Skin epidermis (tissue), 12 donors: ENCODE measurements at regions not wholly inside any gene's neighbourhood (a gene's known extent, or its start where the extent isn't known, plus 50 kb on each side); places are given as distances from the start of the nearest gene placed in this dataset.

Source experiments
- H3K27ac ChIP-seq, 21 experiments: fragments of 200-600 bp; sonication (generic) in 11 of 21; one replicate each; pipeline ENCODE4 v1.5.0; 2020; ENCODE audit warnings: mild to moderate bottlenecking in 3 of 21, inconsistent platforms in 2 of 21, moderate library complexity in 2 of 21
- H3K4me3 ChIP-seq, 7 experiments: fragments of 200-600 bp; sonication (generic) in 2 of 7; one replicate each; pipeline ENCODE4 v1.5.0; 2020; ENCODE audit warnings: inconsistent platforms in 2 of 7, mild to moderate bottlenecking in 2 of 7, moderate library complexity in 1 of 7

- no peak overlapping the region for H3K27ac ChIP-seq
- no peak overlapping the region for H3K4me3 ChIP-seq
Observed at GRCh38 chr16:35686595-35686994, 2227.2 kb downstream of the TP53TG3F start.

DNA sequence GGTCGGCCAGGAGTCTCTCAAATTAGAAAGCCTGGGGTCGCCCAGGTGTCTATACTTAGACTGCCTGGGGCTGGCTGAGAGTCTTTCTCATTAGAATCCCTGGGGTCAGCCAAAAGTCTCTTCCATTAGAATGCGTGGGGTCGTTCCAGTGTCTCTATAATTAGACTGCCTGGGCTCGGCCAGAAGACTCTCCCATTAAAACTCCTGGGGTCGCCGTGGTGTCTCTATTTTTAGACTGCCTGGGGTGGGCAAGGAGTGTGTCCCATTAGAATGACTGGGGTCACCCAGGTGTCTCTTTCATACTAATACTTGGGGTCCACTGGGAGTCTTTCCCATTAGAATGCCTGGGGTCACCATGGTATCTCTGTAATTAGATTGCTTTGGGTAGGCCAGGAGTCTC lies 2227.7 kb downstream of the TP53TG3F start:
- no peak overlapping the region for H3K4me3 ChIP-seq
- no peak overlapping the region for H3K27ac ChIP-seq

- no peak overlapping the region for H3K4me3 ChIP-seq
Observed at GRCh38 chr16:35687781-35688180, 2228.4 kb downstream of the TP53TG3F start.

GRCh38 chr16:35689764-35690163 lies 2230.4 kb downstream of the TP53TG3F start:
- no peak overlapping the region for H3K27ac ChIP-seq
- no peak overlapping the region for H3K4me3 ChIP-seq

More at GRCh38 chr16:35687781-35688180, 2228.4 kb downstream of the TP53TG3F start:
- H3K27ac ChIP-seq, result no peak overlapping the region

GRCh38 chr16:35690413-35690812 lies 2231.0 kb downstream of the TP53TG3F start:
- no peak overlapping the region for H3K27ac ChIP-seq
- no peak overlapping the region for H3K4me3 ChIP-seq

DNA sequence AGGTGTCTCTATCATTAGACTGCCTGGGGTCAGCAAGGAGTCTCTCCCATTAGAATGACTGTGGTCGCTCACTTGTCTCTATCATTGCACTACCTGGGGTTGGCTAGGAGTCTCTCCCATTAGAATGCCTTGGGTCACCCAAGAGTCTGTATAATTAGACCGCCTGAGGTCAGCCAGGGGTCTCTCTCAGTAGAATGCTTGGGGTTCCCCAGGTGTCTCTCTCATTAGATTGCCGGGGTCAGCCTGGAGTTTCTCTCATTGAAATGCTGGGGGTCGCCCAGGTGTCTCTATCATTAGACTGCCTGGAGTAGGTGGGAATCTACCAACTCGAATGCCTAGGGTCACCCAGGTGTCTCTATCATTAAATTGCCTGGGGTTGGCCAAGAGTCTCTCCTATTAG lies 2231.6 kb downstream of the TP53TG3F start:
- no peak overlapping the region for H3K27ac ChIP-seq

DNA sequence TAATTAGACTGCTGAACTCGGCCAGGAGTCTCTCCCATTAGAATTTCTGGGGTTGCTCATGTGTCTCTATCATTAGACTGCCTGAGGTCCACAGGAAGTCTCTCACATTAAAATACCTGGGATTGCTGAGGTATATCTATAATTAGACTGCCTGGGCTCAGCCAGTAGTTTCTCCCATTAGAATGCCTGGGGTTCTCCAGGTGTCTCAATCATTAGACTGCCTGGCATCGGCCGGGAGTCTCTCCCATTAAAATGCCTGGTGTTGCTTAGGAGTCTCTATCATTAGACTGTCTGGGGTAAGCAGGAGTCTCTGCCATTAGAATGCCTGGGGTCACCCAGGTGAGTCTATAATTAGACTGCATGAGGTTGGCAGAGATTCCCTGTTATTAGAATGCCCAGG lies 2233.4 kb downstream of the TP53TG3F start:
- Histone ChIP-seq H3K4me3 (no peak overlapping the region), H3K27ac (no peak overlapping the region)

More for the DNA sequence above, 2231.6 kb downstream of the TP53TG3F start:
- H3K4me3 ChIP-seq, result no peak overlapping the region

GRCh38 chr16:35706901-35707300 lies 2247.5 kb downstream of the TP53TG3F start:
- Histone ChIP-seq H3K27ac (no peak overlapping the region), H3K4me3 (no peak overlapping the region)

DNA sequence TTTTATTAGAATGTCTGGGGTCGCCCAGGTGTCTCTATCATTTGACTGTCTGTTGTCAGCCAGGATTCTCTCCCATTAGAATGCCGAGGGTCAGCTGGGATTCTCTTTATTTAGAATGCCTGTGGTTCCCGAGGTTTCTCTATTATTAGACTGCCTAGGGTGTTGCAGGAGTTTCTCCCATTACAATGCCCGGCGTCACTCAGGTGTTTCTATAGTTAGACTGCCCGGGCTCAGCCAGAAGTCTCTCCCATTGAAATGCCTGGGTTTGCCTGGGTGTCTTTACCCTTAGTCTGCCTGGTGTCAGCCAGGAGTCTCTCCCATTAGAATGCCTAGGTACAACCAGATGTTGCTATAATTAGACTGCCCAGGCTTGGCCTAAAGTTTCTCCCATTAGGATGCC lies 2252.0 kb downstream of the TP53TG3F start:
- no peak overlapping the region for H3K27ac ChIP-seq
- H3K4me3 ChIP-seq, result no peak overlapping the region

DNA sequence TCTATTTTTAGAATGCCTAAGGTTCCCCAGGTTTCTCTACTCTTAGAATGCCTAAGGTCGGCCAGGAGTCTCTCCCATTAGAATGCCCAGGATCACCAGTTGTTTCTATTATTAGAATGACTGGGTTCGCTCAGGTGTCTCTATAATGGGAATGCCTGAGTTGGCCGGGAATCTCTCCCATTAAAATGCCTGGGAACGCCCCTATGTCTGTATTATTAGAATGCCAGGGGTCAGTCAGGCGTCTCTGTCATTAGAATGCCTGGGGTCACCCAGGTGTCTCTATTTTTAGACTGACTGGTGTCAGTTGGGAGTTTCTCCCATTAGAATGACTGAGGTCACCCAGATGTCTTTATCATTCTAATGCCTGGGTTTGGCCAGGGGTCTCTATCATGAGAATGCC lies 2252.5 kb downstream of the TP53TG3F start:
- Histone ChIP-seq H3K4me3 (no peak overlapping the region), H3K27ac (no peak overlapping the region)

- H3K27ac ChIP-seq, result no peak overlapping the region
Observed at GRCh38 chr16:35713762-35714650, 2254.6 kb downstream of the TP53TG3F start.

GRCh38 chr16:35714665-35715064 lies 2255.3 kb downstream of the TP53TG3F start:
- no peak overlapping the region for H3K4me3 ChIP-seq
- no peak overlapping the region for H3K27ac ChIP-seq

More at GRCh38 chr16:35713762-35714650, 2254.6 kb downstream of the TP53TG3F start:
- H3K4me3 ChIP-seq, result no peak overlapping the region

DNA sequence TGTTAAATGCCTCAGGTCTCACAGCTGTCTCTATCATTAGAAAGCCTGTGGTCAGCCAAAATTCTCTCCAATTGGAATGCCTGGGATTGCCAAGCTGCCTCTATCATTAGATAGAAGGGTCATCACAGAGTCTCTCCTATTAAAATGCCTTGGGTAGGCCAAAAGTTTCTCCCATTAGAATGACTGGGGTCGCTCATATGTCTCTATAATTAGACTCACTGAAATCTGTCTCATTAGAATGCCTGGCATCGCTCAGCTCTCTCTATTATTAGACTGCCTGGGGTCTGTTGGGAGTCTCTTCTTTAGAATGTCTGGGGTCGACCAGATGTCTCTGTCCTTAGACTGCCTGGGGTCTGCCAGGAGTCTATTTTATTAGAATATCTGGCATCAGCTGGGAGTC lies 2265.1 kb downstream of the TP53TG3F start:
- H3K4me3 ChIP-seq, result no peak overlapping the region
- H3K27ac ChIP-seq, result no peak overlapping the region

GRCh38 chr16:35725949-35726348 lies 2266.5 kb downstream of the TP53TG3F start:
- no peak overlapping the region for H3K27ac ChIP-seq
- no peak overlapping the region for H3K4me3 ChIP-seq

DNA sequence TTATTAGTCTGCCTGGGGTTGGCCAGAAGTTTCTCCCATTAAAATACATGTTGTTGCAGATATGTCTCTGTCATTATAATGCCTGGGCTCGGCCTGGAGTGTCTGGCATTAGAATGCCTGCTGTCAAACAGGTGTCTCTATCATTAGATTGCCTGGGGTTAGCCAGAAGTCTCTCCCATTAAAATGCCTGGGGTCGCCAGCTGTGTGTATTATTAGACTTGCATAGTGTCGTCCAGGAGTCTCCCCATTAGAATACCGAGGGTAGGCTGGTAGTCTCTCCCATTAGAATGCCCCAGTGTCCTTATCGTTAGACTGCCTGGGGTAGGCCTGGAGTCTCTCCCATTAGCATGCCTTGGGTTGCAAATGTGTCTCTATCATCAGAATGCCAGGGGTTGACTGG lies 2270.8 kb downstream of the TP53TG3F start:
- no peak overlapping the region for H3K4me3 ChIP-seq
- H3K27ac ChIP-seq, result no peak overlapping the region

DNA sequence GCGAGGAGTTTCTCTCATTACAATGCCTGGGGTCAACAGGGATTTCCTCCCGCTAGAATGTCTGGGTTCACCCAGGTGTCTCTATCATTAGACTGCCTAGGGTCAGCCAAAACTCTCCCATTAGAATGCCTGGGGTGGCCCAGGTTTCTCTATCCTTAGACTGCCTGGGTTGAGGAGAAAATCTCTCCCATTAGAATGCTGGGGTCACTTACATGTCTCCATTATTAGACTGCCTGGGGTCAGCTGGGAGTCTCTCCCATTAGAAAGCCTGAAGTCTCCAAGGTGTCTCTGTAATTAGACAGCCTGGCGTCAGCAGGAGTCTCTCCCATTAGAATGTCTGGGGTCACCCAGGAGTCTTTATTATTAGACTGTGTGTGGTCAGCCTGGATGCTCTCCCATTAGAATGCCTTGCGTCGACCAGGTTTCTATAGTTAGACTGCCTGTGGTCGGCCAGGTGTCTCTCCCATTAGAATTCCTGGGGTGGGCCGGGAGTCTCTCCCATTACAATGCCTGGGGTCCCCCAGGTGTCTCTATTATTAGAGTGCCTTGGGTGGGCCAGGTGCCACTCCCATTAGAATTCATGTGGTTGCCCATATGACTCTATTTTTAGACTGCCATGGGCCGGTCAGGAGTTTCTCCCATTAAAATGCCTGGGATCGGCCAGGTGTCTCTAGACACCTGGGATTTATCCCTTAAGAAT lies 2272.1 kb downstream of the TP53TG3F start:
- no peak overlapping the region for H3K27ac ChIP-seq
- H3K4me3 ChIP-seq, result no peak overlapping the region

DNA sequence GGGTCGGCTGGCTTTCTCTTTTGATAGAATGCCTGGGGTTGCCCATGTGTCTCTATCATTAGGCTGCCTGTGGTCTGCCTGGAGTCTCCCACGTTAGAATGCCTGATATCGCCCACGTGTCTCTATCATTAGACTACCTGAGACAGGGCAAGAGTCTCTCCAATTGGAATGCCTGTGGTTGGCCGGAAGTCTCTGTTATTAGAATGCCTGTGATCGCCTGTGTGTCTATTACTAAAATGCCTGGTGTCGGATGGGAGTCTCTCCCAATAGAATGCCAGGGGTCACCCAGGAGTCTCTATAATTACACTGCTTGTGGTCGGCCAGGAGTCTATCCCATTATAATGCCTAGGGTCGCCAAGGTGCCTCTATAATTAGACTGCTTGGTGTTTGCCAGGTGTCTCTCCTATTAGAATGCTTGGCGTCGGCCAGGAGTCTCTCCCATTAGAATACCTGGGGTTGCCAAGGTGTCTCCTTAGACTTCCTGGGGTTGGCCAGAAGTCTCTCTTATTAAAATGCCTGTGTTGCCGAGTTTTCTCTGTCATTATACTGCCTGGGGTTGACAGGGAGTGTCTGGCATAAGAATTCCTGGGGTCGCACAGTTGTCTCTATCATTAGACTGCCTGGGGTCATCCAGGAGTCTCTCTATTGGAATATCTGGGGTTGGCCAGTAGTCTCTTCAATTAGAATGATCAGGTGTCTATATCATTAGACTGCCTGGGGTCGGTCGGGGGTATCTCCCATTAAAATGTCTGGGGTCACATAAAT lies 2272.8 kb downstream of the TP53TG3F start:
- no peak overlapping the region for H3K4me3 ChIP-seq
- H3K27ac ChIP-seq, result no peak overlapping the region

DNA sequence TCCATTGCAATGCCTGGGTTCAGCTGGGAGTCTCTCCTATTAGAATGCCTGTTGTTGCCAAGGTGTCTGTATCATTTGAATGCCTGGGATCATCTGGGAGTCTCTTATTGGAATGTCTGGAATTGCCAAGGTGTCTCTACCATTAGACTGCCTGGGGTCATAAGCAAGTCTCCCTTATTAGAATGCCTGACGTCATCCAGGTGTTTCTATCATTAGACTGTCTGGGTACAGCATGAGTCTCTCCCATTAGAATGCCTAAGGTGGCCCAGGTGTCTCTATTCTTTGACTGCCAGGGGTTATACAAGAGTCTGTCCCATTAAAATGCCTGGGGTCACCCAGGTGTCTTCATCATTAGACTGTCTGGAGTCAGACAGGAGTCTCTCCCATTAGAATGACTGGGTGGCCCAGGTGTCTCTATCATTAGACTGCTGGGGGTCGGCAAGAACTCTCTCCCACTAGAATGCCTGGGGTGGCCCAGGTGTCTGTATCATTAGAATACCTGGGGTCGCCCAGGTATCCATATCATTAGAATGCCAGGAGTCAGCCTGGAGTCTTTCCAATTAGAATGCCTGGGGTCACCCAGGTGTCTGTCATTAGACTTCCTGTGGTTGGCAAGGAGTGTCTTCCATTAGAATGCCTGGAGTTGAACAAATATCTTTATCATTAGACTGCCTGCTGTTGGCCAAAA lies 2274.0 kb downstream of the TP53TG3F start:
- H3K27ac ChIP-seq, result no peak overlapping the region
- H3K4me3 ChIP-seq, result no peak overlapping the region

DNA sequence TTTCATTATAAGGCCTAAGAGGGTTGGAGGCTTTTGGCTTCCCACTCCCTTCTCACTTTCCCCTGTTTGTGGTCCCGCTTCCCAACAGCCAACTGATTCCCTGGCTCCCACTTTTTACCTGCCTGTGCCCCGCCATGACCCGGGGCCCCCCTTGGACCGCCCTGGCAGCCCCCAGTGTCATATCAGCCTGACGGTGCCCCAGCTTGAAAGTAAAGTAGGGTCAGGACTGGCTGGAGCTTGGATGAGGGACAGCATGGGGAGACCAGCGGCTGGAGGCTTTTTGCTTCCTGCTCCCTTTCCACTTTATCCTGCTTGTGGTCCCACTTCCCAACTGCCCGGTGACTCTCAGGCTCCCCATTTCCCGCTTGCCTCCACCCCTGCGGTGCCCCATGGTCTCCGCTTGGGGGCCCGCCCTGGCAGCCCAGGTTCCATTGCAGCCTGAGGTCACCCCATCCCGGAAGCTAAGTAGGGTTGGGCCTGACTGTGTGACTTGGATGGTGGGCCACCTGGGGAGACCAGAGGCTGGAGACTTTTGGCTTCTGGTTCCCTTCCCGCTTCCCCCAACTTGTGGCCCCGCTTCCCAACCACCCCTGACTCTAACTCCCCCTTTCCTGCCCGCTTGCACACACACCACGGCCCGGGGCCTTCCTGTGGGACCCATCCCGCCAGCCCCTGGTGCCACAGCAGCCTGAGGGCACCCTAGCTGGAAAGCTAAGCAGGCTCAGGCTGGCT lies 2274.7 kb downstream of the TP53TG3F start:
- Histone ChIP-seq H3K27ac (peak overlapping the region in 1 of 21 experiments; percentile 26), H3K4me3 (no peak overlapping the region)
